ENCODE measurements at regions not wholly inside any gene's neighbourhood (a gene's known extent, or its start where the extent isn't known, plus 50 kb on each side); places are given as distances from the start of the nearest gene placed in this dataset.
"Not testable (repeated sequence)": the region's sequence is repeated elsewhere in the genome, so short reads cannot be mapped to it uniquely, and the experiment has no call there.

DNA sequence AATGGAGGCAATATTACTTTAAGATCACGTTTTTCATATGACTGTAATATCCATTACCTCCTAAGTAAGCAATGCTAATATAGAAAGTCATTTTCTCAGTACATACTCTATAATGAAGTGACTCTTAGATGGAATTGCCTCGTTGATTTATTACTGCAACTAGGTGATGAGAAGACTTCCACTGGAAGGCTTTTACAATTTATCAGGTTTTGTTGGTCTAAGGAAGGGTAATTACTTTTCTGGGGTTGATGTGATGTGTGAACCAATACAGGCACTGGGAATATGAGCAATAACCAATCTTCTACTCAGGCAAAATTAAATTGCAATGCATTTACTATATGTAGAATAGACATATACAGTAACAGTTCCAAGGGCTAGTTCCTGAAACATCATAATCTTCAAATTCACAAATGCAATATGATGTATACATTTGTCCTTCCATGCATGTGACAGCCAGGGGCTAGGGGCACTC lies 635.0 kb downstream of the QKI start:
- Mint-ChIP-seq H3K4me1 (no peaks in the 10 kb centered on the region), H3K27me3 (peaks cover 3 to 10% of the 10 kb centered on the region in 2 donors)

GRCh38 chr6:164048840-164049516 lies 634.5 kb downstream of the QKI start:
- Mint-ChIP-seq H3K4me1 (no peaks in the 10 kb centered on the region), H3K27me3 (peaks cover 3 to 10% of the 10 kb centered on the region in 2 donors), H3K9me3 (no peaks in the 10 kb centered on the region), H3K36me3 (no peaks in the 10 kb centered on the region), H3K4me3 (no peak overlapping the region), H3K27ac (peak overlapping the region in 1 of 8 donors; percentile 69)
- Histone ChIP-seq H3K4me3 (ENCODE audit: low read length) (no peak overlapping the region), H3K27me3 (ENCODE audit: insufficient read depth, low read length, poor library complexity, severe bottlenecking) (no peaks in the 10 kb centered on the region), H3K9me3 (ENCODE audit: low read length) (no peaks in the 10 kb centered on the region), H3K4me1 (ENCODE audit: insufficient read depth, low read length) (no peaks in the 10 kb centered on the region), H3K36me3 (ENCODE audit: insufficient read depth, low read length) (no peaks in the 10 kb centered on the region), H3K27ac (ENCODE audit: low read depth, low read length) (no peak overlapping the region)
- no peak for DNase-seq
- ChIA-PET CTCF (no interaction called here), POLR2A (no interaction called here)

More for the DNA sequence above, 635.0 kb downstream of the QKI start:
- Histone ChIP-seq H3K4me3 (ENCODE audit: low read length) (no peak overlapping the region), H3K4me1 (ENCODE audit: insufficient read depth, low read length) (no peaks in the 10 kb centered on the region), H3K27me3 (ENCODE audit: insufficient read depth, low read length, poor library complexity, severe bottlenecking) (no peaks in the 10 kb centered on the region), H3K27ac (ENCODE audit: low read depth, low read length) (no peak overlapping the region), H3K36me3 (ENCODE audit: insufficient read depth, low read length) (no peaks in the 10 kb centered on the region), H3K9me3 (ENCODE audit: low read length) (no peaks in the 10 kb centered on the region)
- no peak for DNase-seq
- H3K9me3 Mint-ChIP-seq, result peaks cover 0 to 2% (median 0%) of the 10 kb centered on the region in 5 donors
- H3K27ac Mint-ChIP-seq, result no peak overlapping the region
- no peaks in the 10 kb centered on the region for H3K36me3 Mint-ChIP-seq
- ChIA-PET POLR2A (no interaction called here), CTCF (no interaction called here)
- no peak overlapping the region for H3K4me3 Mint-ChIP-seq

- Mint-ChIP-seq H3K36me3 (no peaks in the 10 kb centered on the region), H3K4me3 (no peak overlapping the region), H3K27ac (no peak overlapping the region), H3K4me1 (peaks cover 0 to 2% (median 0%) of the 10 kb centered on the region in 3 donors), H3K9me3 (peaks cover 0 to 3% (median 0%) of the 10 kb centered on the region in 5 donors), H3K27me3 (peaks cover 0 to 7% of the 10 kb centered on the region in 2 donors)
- Histone ChIP-seq H3K27me3 (ENCODE audit: insufficient read depth, low read length, poor library complexity, severe bottlenecking) (no peaks in the 10 kb centered on the region), H3K27ac (ENCODE audit: low read depth, low read length) (no peak overlapping the region), H3K4me1 (ENCODE audit: insufficient read depth, low read length) (no peaks in the 10 kb centered on the region), H3K36me3 (ENCODE audit: insufficient read depth, low read length) (no peaks in the 10 kb centered on the region), H3K9me3 (ENCODE audit: low read length) (no peaks in the 10 kb centered on the region), H3K4me3 (ENCODE audit: low read length) (no peak overlapping the region)
- no peak for DNase-seq
- ChIA-PET CTCF (no interaction called here), POLR2A (no interaction called here)
Measured at GRCh38 chr6:164045082-164045481, 630.6 kb downstream of the QKI start.

GRCh38 chr6:164043656-164044055 lies 629.1 kb downstream of the QKI start:
- DNase-seq; H3K27ac ChIP-seq (ENCODE audit: low read depth, low read length); H3K36me3 ChIP-seq (ENCODE audit: insufficient read depth, low read length); H3K27me3 ChIP-seq (ENCODE audit: insufficient read depth, low read length, poor library complexity, severe bottlenecking); H3K27ac Mint-ChIP-seq; CTCF ChIA-PET; H3K36me3 Mint-ChIP-seq; POLR2A ChIA-PET; H3K9me3 ChIP-seq (ENCODE audit: low read length); H3K9me3 Mint-ChIP-seq; H3K4me3 Mint-ChIP-seq; H3K4me1 ChIP-seq (ENCODE audit: insufficient read depth, low read length); H3K27me3 Mint-ChIP-seq; H3K4me1 Mint-ChIP-seq; H3K4me3 ChIP-seq (ENCODE audit: low read length): not testable (repeated sequence)

DNA sequence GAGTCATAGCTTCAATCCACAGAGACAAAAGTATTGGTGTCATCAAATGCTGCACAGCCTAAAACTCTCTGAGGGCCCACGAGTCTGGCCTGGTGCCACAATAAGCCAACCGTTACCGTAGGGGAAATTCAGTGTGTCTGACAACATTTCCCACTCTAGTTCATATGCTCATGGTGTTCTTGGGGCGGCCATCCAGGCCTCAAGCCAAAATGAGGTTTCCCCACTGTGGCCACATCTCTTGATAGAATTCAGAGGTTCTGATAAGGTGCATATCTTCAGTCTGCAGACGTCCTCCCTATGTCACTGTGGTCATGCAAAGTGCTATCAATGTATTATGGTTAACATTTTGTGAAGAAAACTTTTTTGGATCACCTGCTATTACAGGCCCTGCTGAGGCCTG lies 627.7 kb downstream of the QKI start:
- H3K27ac Mint-ChIP-seq, result no peak overlapping the region
- no peak overlapping the region for H3K4me3 Mint-ChIP-seq
- CTCF ChIA-PET, result no interaction called here
- no peak overlapping the region for H3K4me3 ChIP-seq (ENCODE audit: low read length)
- peaks cover 0 to 3% (median 0%) of the 10 kb centered on the region in 5 donors for H3K9me3 Mint-ChIP-seq
- peaks cover 0 to 3% of the 10 kb centered on the region in 2 donors for H3K27me3 Mint-ChIP-seq
- H3K27me3 ChIP-seq (ENCODE audit: insufficient read depth, low read length, poor library complexity, severe bottlenecking), result no peaks in the 10 kb centered on the region
- no peaks in the 10 kb centered on the region for H3K36me3 Mint-ChIP-seq
- POLR2A ChIA-PET, result no interaction called here
- no peak overlapping the region for H3K27ac ChIP-seq (ENCODE audit: low read depth, low read length)
- H3K9me3 ChIP-seq (ENCODE audit: low read length), result no peaks in the 10 kb centered on the region
- peaks cover 0 to 3% (median 0%) of the 10 kb centered on the region in 3 donors for H3K4me1 Mint-ChIP-seq
- no peaks in the 10 kb centered on the region for H3K4me1 ChIP-seq (ENCODE audit: insufficient read depth, low read length)
- no peak for DNase-seq
- no peaks in the 10 kb centered on the region for H3K36me3 ChIP-seq (ENCODE audit: insufficient read depth, low read length)

GRCh38 chr6:164040994-164041393 lies 626.5 kb downstream of the QKI start:
- Mint-ChIP-seq H3K9me3 (peaks cover 0 to 3% (median 0%) of the 10 kb centered on the region in 5 donors), H3K36me3 (no peaks in the 10 kb centered on the region), H3K27me3 (peaks cover 0 to 3% of the 10 kb centered on the region in 2 donors), H3K4me3 (no peak overlapping the region), H3K4me1 (peaks cover 0 to 3% (median 0%) of the 10 kb centered on the region in 3 donors), H3K27ac (no peak overlapping the region)
- no peaks in the 10 kb centered on the region for H3K4me1 ChIP-seq (ENCODE audit: insufficient read depth, low read length)
- H3K9me3 ChIP-seq (ENCODE audit: low read length), result no peaks in the 10 kb centered on the region
- no peak overlapping the region for H3K27ac ChIP-seq (ENCODE audit: low read depth, low read length)
- POLR2A ChIA-PET, result no interaction called here
- no peaks in the 10 kb centered on the region for H3K27me3 ChIP-seq (ENCODE audit: insufficient read depth, low read length, poor library complexity, severe bottlenecking)
- no peak for DNase-seq
- no peaks in the 10 kb centered on the region for H3K36me3 ChIP-seq (ENCODE audit: insufficient read depth, low read length)
- H3K4me3 ChIP-seq (ENCODE audit: low read length), result no peak overlapping the region
- CTCF ChIA-PET, result no interaction called here

DNA sequence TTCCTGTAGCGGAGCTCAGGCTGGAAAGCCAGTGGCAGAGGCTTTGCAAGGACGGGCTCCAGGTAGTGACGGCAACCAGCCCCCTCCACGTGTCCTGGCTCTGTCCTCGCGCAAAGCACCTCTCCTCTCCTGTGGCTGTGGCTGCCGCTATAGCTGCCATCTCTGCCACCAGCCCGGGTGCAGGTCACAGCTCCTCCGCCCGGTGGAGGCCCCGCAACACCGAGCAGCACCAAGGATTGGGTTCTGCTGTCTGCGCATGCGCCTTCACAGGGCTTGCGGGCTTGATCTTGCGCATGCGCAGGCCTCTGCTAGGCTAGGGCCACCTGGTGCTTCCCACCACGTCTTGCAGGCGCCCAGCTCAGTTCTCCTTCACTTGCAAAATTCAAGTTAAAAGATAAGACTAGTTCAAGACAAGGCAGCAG lies 625.4 kb downstream of the QKI start:
- peaks cover 0 to 3% of the 10 kb centered on the region in 2 donors for H3K27me3 Mint-ChIP-seq
- Histone ChIP-seq H3K36me3 (ENCODE audit: insufficient read depth, low read length) (no peaks in the 10 kb centered on the region), H3K27me3 (ENCODE audit: insufficient read depth, low read length, poor library complexity, severe bottlenecking) (no peaks in the 10 kb centered on the region), H3K27ac (ENCODE audit: low read depth, low read length) (no peak overlapping the region), H3K4me1 (ENCODE audit: insufficient read depth, low read length) (no peaks in the 10 kb centered on the region), H3K4me3 (ENCODE audit: low read length) (no peak overlapping the region), H3K9me3 (ENCODE audit: low read length) (no peaks in the 10 kb centered on the region)
- H3K27ac Mint-ChIP-seq, result no peak overlapping the region
- ChIA-PET CTCF (no interaction called here), POLR2A (no interaction called here)
- no peaks in the 10 kb centered on the region for H3K36me3 Mint-ChIP-seq
- peaks cover 0 to 3% (median 0%) of the 10 kb centered on the region in 3 donors for H3K4me1 Mint-ChIP-seq
- peak in 4 of 5 donors; percentile 2 to 81 (median 32) for DNase-seq
- H3K4me3 Mint-ChIP-seq, result peak overlapping the region in 4 of 7 donors; percentile 20 to 62 (median 57)
- peaks cover 0 to 3% (median 0%) of the 10 kb centered on the region in 5 donors for H3K9me3 Mint-ChIP-seq

GRCh38 chr6:164037171-164037870 lies 622.8 kb downstream of the QKI start:
- Mint-ChIP-seq H3K9me3 (peaks cover 0 to 3% (median 0%) of the 10 kb centered on the region in 5 donors), H3K27me3 (peaks cover 0 to 5% of the 10 kb centered on the region in 2 donors), H3K27ac (no peak overlapping the region), H3K4me1 (peaks cover 0 to 3% (median 0%) of the 10 kb centered on the region in 3 donors), H3K36me3 (no peaks in the 10 kb centered on the region), H3K4me3 (no peak overlapping the region)
- Histone ChIP-seq H3K36me3 (ENCODE audit: insufficient read depth, low read length) (no peaks in the 10 kb centered on the region), H3K4me1 (ENCODE audit: insufficient read depth, low read length) (no peaks in the 10 kb centered on the region), H3K4me3 (ENCODE audit: low read length) (no peak overlapping the region), H3K27ac (ENCODE audit: low read depth, low read length) (no peak overlapping the region), H3K27me3 (ENCODE audit: insufficient read depth, low read length, poor library complexity, severe bottlenecking) (no peaks in the 10 kb centered on the region), H3K9me3 (ENCODE audit: low read length) (no peaks in the 10 kb centered on the region)
- ChIA-PET POLR2A (interaction anchor here (0.7 kb wide), 1 partner anchor 16 kb away, joined by 3 read pairs; no protein-coding TSS in a partner anchor), CTCF (no interaction called here)
- no peak for DNase-seq
